ENCODE measurements at regions not wholly inside any gene's neighbourhood (a gene's known extent, or its start where the extent isn't known, plus 50 kb on each side); places are given as distances from the start of the nearest gene placed in this dataset.

DNA sequence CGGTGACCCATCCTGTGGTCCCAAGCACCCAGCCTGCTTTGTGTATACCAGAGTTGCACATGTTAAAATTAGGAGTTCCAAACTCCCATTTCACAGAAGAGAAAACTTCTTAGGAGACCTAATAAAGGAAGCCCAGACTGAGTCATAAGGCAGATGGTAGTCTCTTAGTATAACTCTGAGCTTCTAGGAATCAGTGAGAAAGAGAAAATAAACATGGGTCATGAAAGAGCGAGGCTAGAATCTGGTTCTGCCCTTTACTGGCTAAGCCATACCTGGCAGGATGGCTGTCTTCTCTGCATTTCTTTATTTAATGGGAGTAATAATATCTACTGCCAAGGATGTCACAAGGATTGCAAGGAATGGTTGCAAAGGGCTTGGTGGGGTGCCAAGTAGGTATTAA lies 101.2 kb upstream of the TRIB2 start:
- TF ChIP-seq YY1 (IDR thresholded peaks at IDR 0.05; ENCODE audit: insufficient read depth, insufficient read length), result no peak
- no peak for TF ChIP-seq SUZ12 (IDR thresholded peaks at IDR 0.05; ENCODE audit: extremely low read depth, insufficient read depth, insufficient read length)
- TF ChIP-seq ZNF274 (IDR thresholded peaks at IDR 0.05; ENCODE audit: low read depth, low read length), result no peak
